DMS 273 (cell line): ENCODE measurements at regions not wholly inside any gene's neighbourhood (a gene's known extent, or its start where the extent isn't known, plus 50 kb on each side); places are given as distances from the start of the nearest gene placed in this dataset.

Experiments
- DNase-seq: peaks from one replicate; lab custom pipeline; 2025; ENCODE audit not compliant: unreplicated experiment; lab: John Stamatoyannopoulos, UW

- DNase-seq: no peak
Observed at GRCh38 chr17:69819316-69820087, 255.5 kb upstream of the KCNJ16 start.

GRCh38 chr17:69820876-69821473 lies 254.1 kb upstream of the KCNJ16 start:
- peak; percentile 3 for DNase-seq

GRCh38 chr17:69822314-69822875 lies 252.6 kb upstream of the KCNJ16 start:
- no peak for DNase-seq

- DNase-seq: no peak
Observed at GRCh38 chr17:69828087-69828486, 246.9 kb upstream of the KCNJ16 start.

GRCh38 chr17:69834494-69834893 lies 240.5 kb upstream of the KCNJ16 start:
- DNase-seq: no peak

- no peak for DNase-seq
Observed at GRCh38 chr17:69851736-69852135, 223.3 kb upstream of the KCNJ16 start.

- no peak for DNase-seq
Observed at GRCh38 chr17:69853541-69854224, 221.3 kb upstream of the KCNJ16 start.

GRCh38 chr17:69854225-69854780 lies 220.7 kb upstream of the KCNJ16 start:
- DNase-seq: no peak

- no peak for DNase-seq
Observed at GRCh38 chr17:69856946-69857345, 218.1 kb upstream of the KCNJ16 start.

- peak; percentile 75 for DNase-seq
Observed at GRCh38 chr17:69857412-69857835, 217.6 kb upstream of the KCNJ16 start.

GRCh38 chr17:69858460-69858859 lies 216.6 kb upstream of the KCNJ16 start:
- peak; percentile 5 for DNase-seq

- DNase-seq: no peak
Observed at GRCh38 chr17:69860142-69860680, 214.8 kb upstream of the KCNJ16 start.

GRCh38 chr17:69864462-69864861 lies 210.6 kb upstream of the KCNJ16 start:
- no peak for DNase-seq

- DNase-seq: no peak
Observed at GRCh38 chr17:69869667-69870066, 205.4 kb upstream of the KCNJ16 start.

GRCh38 chr17:69870091-69870530 lies 204.9 kb upstream of the KCNJ16 start:
- DNase-seq: no peak

GRCh38 chr17:69870751-69871199 lies 204.2 kb upstream of the KCNJ16 start:
- DNase-seq: no peak

GRCh38 chr17:69871318-69871717 lies 203.7 kb upstream of the KCNJ16 start:
- DNase-seq: no peak

GRCh38 chr17:69872675-69873262 lies 202.3 kb upstream of the KCNJ16 start:
- DNase-seq: no peak

- no peak for DNase-seq
Observed at GRCh38 chr17:69874175-69874670, 200.8 kb upstream of the KCNJ16 start.

- DNase-seq: no peak
Observed at GRCh38 chr17:69876757-69877156, 198.3 kb upstream of the KCNJ16 start.
